HEK293 (cell line): ENCODE measurements at regions not wholly inside any gene's neighbourhood (a gene's known extent, or its start where the extent isn't known, plus 50 kb on each side); places are given as distances from the start of the nearest gene placed in this dataset.

Source experiments
- CTCF ChIP-seq: fragments of 450-650 bp; formaldehyde crosslinking; IDR thresholded peaks from 2 replicates; pipeline ENCODE4 v1.5.1; 2016; ENCODE audit warnings: missing biosample characterization, missing genetic modification characterization
- PBX3 ChIP-seq: sonication (generic); formaldehyde crosslinking; IDR thresholded peaks from 2 replicates; pipeline ENCODE4 v1.8.1; 2022; ENCODE audit warnings: mild to moderate bottlenecking, moderate library complexity, missing genetic modification reagents
- ZNF121 ChIP-seq: fragments of 450-650 bp; formaldehyde crosslinking; IDR thresholded peaks from 2 replicates; pipeline ENCODE4 v1.5.1; 2016; ENCODE audit warnings: missing biosample characterization, missing genetic modification characterization
- ZNF184 ChIP-seq: fragments of 450-650 bp; IDR thresholded peaks from 2 replicates; pipeline ENCODE4 v1.5.1; 2018; ENCODE audit warnings: missing biosample characterization, mild to moderate bottlenecking, missing genetic modification characterization

- TF ChIP-seq CTCF (tag by site-specific recombination): no peak
- TF ChIP-seq ZNF121: no peak
- no peak for TF ChIP-seq ZNF184 (tag by site-specific recombination)
- no peak for TF ChIP-seq PBX3
Observed at GRCh38 chr20:55159230-55159629, 683.8 kb downstream of the DOK5 start.
